HG02840 (cell line): ENCODE measurements at regions not wholly inside any gene's neighbourhood (a gene's known extent, or its start where the extent isn't known, plus 50 kb on each side); places are given as distances from the start of the nearest gene placed in this dataset.

ENCODE experiments used
- ATAC-seq: cut with Tn5 transposase; IDR thresholded peaks from one replicate; pipeline ENCODE4 v1.9.1; 2021; ENCODE audit warnings: mild to moderate bottlenecking, moderate library complexity, moderate number of reproducible peaks; ENCODE audit not compliant: unreplicated experiment, low FRiP score

DNA sequence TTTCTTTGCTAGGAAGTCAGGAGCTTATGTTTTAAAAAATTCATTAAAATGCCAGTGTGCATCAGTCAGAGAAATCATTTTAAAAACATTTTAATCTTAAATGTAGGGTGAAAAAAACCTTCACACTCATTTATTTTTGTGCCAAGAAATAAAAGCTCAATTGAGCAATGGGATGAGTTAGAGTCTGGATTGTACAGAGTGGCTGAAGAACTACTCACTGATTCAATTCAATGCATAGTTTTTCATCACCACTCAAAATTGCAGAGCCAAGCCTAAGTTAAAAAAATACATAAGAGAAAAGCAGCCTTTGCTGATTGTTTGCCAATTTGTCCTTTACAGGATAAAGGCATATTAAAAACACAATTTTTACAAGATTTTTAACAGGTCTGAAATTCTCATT, 168.2 kb upstream of the DMRTA1 start:
- ATAC-seq, result no peak

DNA sequence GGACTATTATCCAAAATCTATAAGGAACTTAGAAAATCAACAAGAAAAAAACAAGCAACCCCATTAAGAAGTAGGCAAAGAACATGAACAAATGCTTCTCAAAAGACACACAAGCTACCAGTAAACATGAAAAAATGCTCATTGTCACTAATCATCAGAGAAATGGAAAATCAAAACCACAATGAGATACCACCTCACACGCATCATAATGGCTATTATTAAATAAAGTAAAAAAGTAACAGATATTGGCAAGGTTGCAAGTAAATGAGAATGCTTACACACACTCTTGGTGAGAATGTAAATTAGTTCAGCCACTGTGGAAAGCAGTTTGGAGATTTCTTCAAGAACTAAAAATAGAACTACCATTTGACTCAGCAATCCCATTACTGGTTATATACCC, 167.0 kb upstream of the DMRTA1 start:
- no peak for ATAC-seq

DNA sequence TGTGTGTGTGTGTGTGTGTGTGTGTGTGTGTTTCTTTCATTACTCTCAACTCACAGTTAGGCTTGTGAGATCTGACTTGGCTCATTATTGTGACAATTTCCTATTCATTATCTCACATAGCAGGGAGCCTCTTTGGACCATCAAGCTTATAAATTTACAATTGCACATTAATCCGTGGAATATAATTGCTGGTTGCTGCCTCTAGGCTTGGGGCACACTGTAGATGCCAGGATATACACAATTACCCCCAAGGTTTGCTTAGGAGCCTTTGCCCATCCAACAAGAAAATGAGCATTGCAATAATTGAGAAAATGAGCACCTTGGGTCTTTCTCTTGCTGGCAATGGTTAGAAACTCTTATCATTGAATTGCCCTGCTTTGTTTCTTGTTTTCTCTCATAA, 161.6 kb upstream of the DMRTA1 start:
- no peak for ATAC-seq

DNA sequence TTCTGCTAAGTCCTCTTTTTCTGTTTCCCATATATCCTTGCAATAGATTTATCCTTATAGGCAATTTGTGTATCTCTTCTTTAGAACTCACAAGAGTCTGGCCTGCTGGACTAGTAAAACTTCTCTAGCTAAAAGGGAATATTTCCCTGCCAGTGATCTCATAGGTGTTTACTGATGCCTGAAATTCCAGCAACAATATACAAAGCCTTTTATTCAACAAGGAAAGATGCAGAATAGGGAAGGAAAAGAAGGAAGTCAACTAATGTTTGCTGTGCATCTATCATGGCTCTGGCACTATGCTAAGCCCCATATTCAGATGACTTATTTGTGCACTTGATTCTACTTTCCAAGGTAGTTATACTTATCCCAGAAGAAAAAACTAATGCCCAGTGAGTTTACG, 160.0 kb upstream of the DMRTA1 start:
- no peak for ATAC-seq

DNA sequence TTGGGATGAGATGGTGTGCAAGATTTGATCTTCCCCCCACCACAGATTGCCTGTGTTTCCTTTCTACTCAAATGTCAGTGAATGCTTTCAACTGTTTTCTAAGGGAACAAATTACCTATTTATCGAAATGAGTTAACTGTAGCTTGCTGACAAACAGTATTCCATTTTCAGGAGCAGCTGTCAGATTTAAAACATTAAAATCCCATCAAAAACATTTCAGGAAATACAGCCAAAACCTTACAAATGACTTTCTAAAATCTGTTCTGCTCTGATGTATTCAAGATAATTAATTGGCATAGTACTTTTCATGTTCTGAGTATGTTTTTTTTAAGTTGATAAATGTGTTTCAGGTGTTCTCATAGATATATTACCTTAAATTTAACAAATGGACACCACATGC, 158.0 kb upstream of the DMRTA1 start:
- no peak for ATAC-seq

DNA sequence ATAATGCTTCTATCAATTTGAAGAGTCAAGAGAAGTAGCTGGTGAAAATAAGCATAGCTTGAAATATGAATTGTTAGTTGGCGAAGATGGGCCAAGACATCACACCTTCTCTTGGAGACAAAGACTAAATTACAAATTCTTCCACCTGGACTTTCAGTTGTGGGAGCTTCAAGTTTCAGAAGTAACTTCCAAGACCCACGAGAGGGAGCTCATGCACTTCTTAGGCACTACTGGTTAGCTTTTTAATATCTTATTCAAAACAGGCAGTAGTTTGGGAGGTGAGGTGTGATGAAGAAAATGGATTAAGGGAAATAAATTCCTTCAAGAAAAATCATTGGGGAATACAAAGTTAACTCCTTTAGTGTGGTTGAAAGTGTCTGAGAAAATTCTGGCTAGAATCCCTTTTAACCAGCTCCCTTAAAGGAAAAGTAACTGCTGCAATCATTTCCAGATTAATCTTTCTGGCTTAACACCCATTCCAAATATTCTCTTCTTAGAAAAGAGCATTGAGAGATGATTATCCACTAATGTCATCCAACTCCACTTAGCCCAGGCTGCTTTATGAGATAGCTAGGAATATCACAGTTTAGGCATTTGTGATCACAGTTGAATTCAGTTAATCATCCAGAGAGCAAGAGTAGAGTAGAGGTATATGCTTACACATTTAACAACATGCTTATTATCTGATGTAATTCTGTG, 139.5 kb upstream of the DMRTA1 start:
- no peak for ATAC-seq

DNA sequence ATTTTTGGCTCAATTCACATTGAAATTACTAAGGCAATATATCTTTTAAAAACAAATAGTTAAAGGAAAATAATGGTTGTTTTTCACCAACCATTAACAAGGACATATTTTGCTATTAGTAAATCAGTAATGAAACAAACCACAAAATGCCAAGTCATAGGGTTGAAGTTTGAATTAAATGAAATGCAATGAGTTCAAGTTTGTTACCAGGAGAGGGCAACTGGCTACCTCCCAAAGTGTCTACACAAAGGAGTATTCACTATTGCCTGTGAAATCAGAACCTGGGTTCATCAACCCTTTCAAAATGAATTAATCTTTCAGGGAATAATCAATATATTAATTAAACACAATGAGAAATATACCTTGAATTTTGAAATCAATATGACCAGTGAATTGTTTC, 138.4 kb upstream of the DMRTA1 start:
- ATAC-seq, result no peak

DNA sequence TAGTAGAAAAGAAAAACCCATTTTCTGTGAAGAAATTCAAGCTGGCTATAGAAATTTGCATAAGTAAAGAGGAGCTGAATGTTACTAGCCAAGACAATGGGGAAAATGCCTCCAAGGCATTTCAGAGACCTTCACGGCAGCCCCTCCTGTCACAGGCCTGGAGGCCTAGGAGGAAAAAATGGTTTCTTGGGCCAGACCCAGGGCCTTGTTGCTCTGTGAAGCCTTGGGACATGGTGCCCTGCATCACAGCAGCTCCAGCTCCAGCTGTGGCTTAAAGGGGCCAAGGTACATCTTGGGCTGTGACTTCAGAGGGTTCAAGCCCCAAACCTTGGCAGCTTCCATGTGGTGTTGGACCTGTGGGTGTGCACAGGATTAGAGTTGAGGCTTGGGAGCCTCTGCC, 130.0 kb upstream of the DMRTA1 start:
- no peak for ATAC-seq

DNA sequence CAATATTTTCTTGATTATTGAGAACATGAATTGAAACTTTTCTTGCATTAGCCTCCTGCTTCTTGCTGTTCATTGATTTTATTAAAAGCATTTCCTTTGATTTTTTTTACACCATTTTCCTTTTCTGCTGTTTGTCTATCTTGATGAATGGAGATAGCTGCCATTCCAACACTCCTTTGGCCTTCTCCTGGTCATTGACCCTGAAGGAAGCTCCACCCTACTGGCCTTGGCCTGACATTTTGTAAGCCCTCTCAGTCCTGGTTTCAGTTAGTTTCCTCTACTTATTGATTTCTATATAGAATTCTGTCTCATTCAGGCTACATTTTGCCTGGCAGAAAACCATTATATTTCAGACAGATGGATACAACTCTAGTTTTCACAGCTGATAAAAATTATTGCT, 115.1 kb upstream of the DMRTA1 start:
- no peak for ATAC-seq

DNA sequence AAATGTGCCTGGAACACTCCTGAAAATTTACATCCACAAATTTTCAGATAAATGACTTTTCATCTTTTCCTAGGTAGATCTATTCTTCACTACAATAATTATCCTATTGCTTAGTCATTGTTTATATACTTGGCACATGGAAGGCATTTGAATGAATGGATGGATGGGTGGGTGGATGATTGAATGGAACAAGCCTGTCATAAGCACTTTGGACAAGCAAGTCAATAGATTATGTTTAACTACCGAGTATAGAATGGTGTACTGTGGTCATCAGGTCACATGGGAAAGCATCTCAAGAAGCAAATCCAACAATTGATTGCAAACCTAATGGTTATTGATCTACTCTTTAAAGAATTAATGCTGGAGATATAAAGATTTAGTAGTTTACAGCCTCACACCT, 114.4 kb upstream of the DMRTA1 start:
- no peak for ATAC-seq

DNA sequence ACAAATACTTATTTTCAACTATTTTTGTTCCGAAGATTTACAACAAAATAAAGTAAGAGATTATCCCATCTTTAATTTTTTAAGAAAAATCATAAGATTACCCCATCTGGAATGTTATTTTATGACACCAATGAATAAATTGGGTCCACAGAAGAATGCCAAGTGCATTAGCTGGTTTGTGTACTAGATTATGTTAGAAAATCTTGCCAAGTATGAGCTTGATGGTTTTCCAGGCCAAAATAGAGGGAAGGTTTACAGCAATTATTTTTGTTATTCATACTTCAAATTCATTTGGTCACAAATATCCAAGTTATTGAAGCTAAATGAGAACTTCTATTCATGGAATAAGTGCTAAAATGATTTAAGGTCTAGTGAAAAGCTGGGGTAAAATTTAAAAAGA, 109.4 kb upstream of the DMRTA1 start:
- ATAC-seq, result no peak

DNA sequence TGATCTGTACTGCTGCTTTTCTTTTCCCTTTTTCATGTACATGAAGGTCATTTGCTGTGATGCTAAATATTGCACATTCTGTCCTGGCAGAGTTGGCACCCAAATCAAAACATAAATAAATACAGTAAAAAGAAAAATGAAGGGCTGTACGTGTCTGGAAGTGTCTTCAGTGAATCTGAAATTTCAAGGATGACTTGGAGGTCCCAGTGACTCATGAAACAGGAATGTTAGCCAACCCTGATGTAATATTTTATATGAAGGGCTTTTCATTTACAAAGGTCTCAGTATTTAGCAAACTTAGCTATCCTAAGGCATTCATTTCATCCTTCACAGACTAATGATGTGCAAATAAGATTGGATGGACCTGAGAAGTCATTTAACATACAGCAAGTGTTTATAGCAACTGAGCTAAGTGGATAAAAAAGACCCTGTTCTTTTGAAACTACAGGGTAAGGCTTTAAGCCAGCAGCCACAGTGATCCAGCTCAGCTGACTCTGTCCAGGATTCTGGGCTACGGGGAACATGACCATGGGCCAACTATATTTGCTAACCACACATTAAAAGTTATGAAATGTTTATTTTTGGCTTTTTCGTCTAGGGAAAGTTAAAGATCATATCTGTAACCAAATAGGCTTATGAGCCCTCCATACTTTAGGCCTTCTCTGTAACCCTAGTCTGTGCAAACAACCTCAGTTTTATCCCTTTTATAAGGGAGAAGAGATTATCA, 104.0 kb upstream of the DMRTA1 start:
- no peak for ATAC-seq

DNA sequence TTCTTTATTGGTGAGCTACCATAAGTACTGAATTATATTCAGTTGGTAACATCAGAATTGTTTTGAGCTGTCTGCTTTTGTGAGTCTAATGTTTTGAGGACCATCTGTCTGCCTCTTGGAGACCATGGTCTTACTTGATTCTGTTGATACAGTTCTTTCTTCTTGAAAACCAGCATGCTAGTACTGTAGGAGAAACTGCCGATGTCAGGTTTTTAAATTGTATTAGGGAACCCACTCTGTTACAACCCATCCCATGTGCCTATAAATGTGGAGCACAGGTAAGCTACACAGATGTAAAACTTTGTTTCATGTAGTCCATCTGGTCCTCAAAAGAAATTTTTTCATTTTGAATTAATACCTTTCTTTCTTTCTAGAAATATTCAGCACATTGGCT, 103.4 kb upstream of the DMRTA1 start:
- ATAC-seq, result no peak

DNA sequence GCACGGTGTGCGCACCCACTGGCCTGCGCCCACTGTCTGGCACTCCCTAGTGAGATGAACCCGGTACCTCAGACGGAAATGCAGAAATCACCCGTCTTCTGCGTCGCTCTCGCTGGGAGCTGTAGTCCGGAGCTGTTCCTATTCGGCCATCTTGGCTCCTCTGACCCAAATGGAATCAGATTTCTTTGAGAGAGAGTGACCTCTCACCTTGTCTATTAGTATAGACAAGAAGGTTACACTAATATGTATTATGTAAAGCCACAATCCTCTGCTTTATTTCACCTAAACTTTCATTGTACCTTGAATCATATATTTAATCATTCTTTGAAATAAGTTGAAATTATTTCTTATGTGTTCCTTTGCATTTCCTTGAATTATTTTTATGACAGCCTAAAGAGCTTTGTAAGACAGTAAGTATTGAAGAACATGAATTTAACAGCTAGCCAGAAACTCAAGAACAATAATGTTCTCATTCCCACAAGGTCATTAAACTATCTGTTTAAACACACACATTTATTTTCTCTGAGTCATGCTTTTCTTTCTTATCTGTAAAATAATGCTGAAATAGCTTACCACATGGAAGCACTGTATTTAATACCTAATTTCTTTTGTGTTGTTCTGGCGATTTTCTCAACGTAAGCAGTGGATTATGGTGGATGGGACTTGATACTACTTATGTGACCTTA, 91.8 kb upstream of the DMRTA1 start:
- ATAC-seq, result no peak

DNA sequence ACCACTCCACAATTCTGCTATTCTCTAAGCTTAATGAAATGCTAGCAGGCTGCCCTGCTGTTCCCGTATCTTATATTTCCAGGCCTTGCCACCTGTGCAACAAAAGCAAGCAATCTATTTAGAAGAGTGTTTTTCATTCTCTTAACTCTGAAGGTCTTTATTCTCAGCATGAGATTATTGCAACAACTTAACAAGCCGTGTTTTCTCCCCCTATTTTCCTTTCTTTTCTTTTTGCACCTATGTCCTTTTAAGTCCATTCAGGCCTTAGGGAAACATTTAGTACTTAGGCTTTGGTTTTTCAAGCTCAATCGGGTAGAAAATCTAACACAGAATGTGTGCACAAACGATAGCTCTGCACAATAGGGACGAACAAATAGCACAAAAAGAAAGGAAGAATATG, 89.6 kb upstream of the DMRTA1 start:
- ATAC-seq, result no peak

DNA sequence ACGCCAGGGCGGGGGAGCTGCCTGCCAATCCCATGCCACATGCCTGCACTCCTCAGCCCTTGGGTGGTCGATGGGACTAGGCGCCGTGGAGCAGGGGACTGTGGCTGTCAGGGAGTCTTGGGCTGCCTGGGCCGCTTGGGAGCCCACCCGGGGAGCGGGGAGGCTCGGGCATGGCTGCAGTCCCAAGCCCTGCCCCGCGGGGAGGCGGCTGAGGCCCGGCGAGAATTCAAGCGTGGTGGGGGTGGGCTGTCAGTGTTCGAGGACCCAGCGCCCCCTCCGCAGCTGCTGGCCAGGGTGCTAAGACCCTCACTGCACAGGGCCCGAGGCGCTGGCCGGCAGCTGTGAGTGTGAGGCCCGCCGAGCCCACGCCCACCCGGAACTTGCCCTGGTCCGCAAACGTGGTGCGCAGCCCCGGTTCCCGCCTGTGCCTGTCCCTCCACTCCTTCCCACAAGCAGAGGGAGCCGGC, 83.2 kb upstream of the DMRTA1 start:
- no peak for ATAC-seq

DNA sequence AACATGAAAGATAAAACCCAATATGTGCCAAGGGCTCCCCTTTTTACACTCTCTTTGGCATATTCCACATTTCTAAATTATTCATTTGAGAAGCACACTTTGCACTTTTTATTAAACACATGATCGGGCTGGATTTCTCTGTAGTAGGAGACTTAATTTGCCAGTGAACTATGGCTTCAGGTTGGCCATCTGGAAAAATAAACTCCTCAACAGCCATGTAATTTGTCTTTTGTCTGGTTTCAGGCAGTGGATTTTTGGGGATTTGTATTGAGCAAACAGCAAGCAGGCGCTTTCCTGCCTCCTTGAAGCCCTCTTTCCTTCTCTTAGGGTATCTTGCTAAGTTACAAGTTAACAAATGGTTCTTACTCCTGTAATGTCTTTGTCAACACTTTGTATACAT, 73.0 kb upstream of the DMRTA1 start:
- no peak for ATAC-seq

DNA sequence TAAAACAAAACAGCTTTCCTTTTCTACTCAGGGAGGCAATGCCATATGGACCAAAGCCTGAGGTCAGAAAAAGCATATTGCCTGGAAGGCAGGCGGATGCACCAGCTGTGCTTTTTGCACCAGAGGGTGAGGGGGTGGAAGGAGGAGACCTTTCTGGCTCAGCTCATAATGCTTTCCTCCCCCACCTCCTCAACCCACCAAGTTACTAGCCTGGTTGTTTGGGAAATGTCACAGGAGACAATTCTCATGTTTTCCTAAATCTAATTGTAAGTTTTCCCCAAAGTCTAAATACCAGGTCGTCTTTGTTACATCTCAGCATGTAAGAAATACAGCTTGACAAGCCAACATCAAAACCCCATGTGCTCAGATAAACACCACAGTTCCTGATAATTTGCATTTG, 72.6 kb upstream of the DMRTA1 start:
- ATAC-seq, result no peak

DNA sequence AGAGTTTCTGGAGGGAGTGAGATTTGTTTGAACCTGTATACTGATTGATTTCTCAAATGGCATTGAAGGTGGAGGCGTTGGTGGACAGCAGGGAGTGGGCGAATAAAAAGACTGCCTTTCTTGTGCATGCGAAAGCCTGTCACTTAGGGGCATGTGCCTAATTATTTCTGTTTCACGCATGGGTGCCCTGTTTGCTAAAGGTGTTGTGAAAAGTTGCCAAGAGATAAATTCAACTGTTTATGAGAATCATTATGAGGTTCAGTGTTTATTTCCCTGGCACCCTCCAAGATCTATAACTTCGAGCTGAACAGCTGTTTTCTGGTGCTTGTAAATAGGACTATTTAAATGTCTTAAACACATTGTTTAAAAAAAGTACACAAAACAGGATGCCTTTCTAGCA, 67.4 kb upstream of the DMRTA1 start:
- ATAC-seq, result no peak

DNA sequence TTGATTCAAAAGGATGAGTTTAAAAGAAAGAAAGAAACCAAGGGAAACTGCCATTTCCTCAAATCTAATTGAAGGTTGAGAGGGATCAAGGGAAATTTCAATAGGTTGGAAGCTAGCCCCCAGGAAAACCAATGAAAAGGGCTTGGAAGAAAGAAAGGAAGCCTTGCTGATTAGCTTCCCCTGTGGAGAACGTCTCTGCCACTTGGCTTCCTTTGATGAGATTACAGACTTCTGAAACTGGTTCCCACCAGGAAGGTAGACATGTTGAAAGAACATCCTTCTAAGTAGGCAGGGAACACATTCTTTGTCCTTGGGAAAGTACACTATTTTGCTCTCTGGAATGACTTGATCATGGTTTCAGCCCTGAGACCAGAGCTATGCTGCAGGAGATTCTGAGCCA, 65.5 kb upstream of the DMRTA1 start:
- no peak for ATAC-seq

DNA sequence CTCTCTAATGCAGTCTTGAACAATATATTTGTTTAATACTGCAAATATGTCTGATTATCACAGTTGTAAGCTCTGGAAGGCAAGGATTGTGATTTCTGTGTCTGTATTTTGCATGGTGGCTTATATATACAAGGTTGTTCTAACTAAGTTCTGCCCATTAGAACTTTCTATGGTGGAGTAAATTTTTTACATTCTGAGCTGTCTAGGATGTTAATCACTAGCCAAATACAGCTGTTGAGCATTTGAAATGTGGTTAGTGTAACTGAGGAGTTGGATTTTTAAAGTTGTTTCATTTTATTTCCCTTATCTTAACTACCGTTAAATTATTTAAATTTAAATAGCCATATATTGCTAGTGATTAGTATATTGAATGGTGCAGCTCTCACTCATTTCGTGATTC, 64.3 kb upstream of the DMRTA1 start:
- ATAC-seq, result no peak

DNA sequence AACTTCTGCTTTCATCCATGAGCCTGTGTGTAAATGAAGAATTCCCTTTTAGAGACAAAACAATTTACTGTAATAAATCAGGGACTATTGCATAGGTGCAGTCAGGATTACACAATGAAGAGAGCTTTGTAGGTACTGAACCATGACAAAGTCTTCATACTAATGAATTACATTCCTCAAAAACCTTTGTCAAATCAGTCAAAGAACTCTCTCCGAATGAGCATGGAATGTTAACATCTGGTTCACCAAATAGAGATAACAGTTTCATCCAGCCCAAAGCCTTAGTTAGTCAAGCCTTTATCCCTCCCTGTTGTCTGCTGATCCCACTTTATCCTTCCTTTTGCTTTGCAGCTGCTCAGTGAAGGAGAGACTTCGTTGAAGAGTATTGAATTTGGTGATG, 62.9 kb upstream of the DMRTA1 start:
- no peak for ATAC-seq
